Right lung (tissue), 2 donors: ENCODE measurements at regions not wholly inside any gene's neighbourhood (a gene's known extent, or its start where the extent isn't known, plus 50 kb on each side); places are given as distances from the start of the nearest gene placed in this dataset.

Experiments
- DNase-seq, 2 donors: peaks; one replicate each; pipeline ENCODE4 v3.0.0-alpha.2; 2013

- DNase-seq = no peak
Measured at GRCh38 chr1:95991787-95992520, 729.6 kb upstream of the PTBP2 start.

GRCh38 chr1:95994643-95995042, 726.9 kb upstream of the PTBP2 start:
- DNase-seq = no peak

GRCh38 chr1:96002201-96002600, 719.4 kb upstream of the PTBP2 start:
- no peak for DNase-seq

GRCh38 chr1:96002969-96003964, 718.3 kb upstream of the PTBP2 start:
- DNase-seq = no peak

GRCh38 chr1:96009831-96010434, 711.7 kb upstream of the PTBP2 start:
- no peak for DNase-seq

GRCh38 chr1:96011606-96012005, 710.0 kb upstream of the PTBP2 start:
- DNase-seq = no peak

GRCh38 chr1:96016219-96016618, 705.4 kb upstream of the PTBP2 start:
- no peak for DNase-seq

- no peak for DNase-seq
Measured at GRCh38 chr1:96020378-96020777, 701.2 kb upstream of the PTBP2 start.

GRCh38 chr1:96025062-96025461, 696.5 kb upstream of the PTBP2 start:
- no peak for DNase-seq

GRCh38 chr1:96028071-96028470, 693.5 kb upstream of the PTBP2 start:
- DNase-seq = no peak

GRCh38 chr1:96030312-96030711, 691.3 kb upstream of the PTBP2 start:
- no peak for DNase-seq

- no peak for DNase-seq
Measured at GRCh38 chr1:96034006-96034405, 687.6 kb upstream of the PTBP2 start.

- DNase-seq = no peak
Measured at GRCh38 chr1:96036763-96037162, 684.8 kb upstream of the PTBP2 start.

- no peak for DNase-seq
Measured at GRCh38 chr1:96038636-96039035, 682.9 kb upstream of the PTBP2 start.

GRCh38 chr1:96039910-96040309, 681.7 kb upstream of the PTBP2 start:
- DNase-seq = no peak

GRCh38 chr1:96041470-96041869, 680.1 kb upstream of the PTBP2 start:
- no peak for DNase-seq

- DNase-seq = no peak
Measured at GRCh38 chr1:96048572-96049212, 672.9 kb upstream of the PTBP2 start.

GRCh38 chr1:96049759-96050409, 671.7 kb upstream of the PTBP2 start:
- DNase-seq = no peak

GRCh38 chr1:96059276-96059675, 662.3 kb upstream of the PTBP2 start:
- no peak for DNase-seq

GRCh38 chr1:96059736-96060135, 661.8 kb upstream of the PTBP2 start:
- no peak for DNase-seq

- no peak for DNase-seq
Measured at GRCh38 chr1:96060621-96061020, 661.0 kb upstream of the PTBP2 start.

- DNase-seq = no peak
Measured at GRCh38 chr1:96072021-96072420, 649.6 kb upstream of the PTBP2 start.
